Lung (tissue), 11 donors: ENCODE measurements at regions not wholly inside any gene's neighbourhood (a gene's known extent, or its start where the extent isn't known, plus 50 kb on each side); places are given as distances from the start of the nearest gene placed in this dataset.
"Not testable (repeated sequence)": the region's sequence is repeated elsewhere in the genome, so short reads cannot be mapped to it uniquely, and the experiment has no call there.

Source experiments
- ATAC-seq: fragments of 200-7000 bp; cut with Tn5 transposase; one replicate; pipeline ENCODE4 v1.9.1; 2020; ENCODE audit warnings: moderate number of reproducible peaks; ENCODE audit not compliant: insufficient read depth, low FRiP score
- DNase-seq, 3 donors: peaks; one replicate each; pipeline ENCODE4 v3.0.0-alpha.2; 2013 to 2017
- H3K27ac ChIP-seq, 2 donors: one replicate each; pipeline ENCODE4 v1.5.1; 2013; ENCODE audit warnings: mild to moderate bottlenecking in 2 of 2, moderate library complexity in 2 of 2, control low read depth in 1 of 2, inconsistent platforms in 1 of 2, low read depth in 1 of 2, low read length in 1 of 2
- H3K27me3 ChIP-seq, 3 donors: one replicate each; pipeline ENCODE4 v1.5.1; 2013; ENCODE audit warnings: low read length in 2 of 3; ENCODE audit not compliant: control insufficient read depth in 3 of 3, insufficient read depth in 3 of 3
- H3K36me3 ChIP-seq, 4 donors: one replicate each; pipeline ENCODE4 v1.5.1; 2013; ENCODE audit warnings: low read length in 4 of 4, mild to moderate bottlenecking in 1 of 4, moderate library complexity in 1 of 4; ENCODE audit not compliant: control insufficient read depth in 4 of 4, insufficient read depth in 4 of 4
- H3K4me1 ChIP-seq, 5 donors: one replicate each; pipeline ENCODE4 v1.5.1; 2013; ENCODE audit warnings: low read length in 5 of 5, mild to moderate bottlenecking in 2 of 5, moderate library complexity in 1 of 5; ENCODE audit not compliant: control insufficient read depth in 5 of 5, insufficient read depth in 5 of 5
- H3K4me3 ChIP-seq: one replicate; pipeline ENCODE4 v1.5.1; 2013; ENCODE audit warnings: mild to moderate bottlenecking, control low read depth, moderate library complexity
- H3K9ac ChIP-seq, 2 donors: one replicate each; pipeline ENCODE4 v1.5.1; 2013; ENCODE audit warnings: low read length in 2 of 2, control low read depth in 1 of 2; ENCODE audit not compliant: insufficient read depth in 1 of 2
- H3K9me3 ChIP-seq, 4 donors: one replicate each; pipeline ENCODE4 v1.5.1; 2013; ENCODE audit warnings: low read length in 3 of 4, mild to moderate bottlenecking in 1 of 4, moderate library complexity in 1 of 4; ENCODE audit not compliant: control insufficient read depth in 4 of 4, insufficient read depth in 3 of 4
- WGBS, 2 donors: extraction: QIAGEN DNeasy Blood & Tissue Kit; methylation state at CpG; one replicate each; pipeline ENCODE4 v1.1.7; 2013; 5-methylcytosine and 5-hydroxymethylcytosine counted together
- TF ChIP-seq, protein P1 (sequence below): IDR thresholded peaks from 2 replicates; pipeline ENCODE4 v1.5.1; 2012; ENCODE audit warnings: mild to moderate bottlenecking; ENCODE audit errors: control extremely low read depth, extremely low read depth
- donor health status: control.
- donor health status: control.
- donor health status: Bipolar disorder and iron deficiency.
- donor health status: healthy.
- donor health status: DM: yes; HTN: yes; CAD: no.

DNA sequence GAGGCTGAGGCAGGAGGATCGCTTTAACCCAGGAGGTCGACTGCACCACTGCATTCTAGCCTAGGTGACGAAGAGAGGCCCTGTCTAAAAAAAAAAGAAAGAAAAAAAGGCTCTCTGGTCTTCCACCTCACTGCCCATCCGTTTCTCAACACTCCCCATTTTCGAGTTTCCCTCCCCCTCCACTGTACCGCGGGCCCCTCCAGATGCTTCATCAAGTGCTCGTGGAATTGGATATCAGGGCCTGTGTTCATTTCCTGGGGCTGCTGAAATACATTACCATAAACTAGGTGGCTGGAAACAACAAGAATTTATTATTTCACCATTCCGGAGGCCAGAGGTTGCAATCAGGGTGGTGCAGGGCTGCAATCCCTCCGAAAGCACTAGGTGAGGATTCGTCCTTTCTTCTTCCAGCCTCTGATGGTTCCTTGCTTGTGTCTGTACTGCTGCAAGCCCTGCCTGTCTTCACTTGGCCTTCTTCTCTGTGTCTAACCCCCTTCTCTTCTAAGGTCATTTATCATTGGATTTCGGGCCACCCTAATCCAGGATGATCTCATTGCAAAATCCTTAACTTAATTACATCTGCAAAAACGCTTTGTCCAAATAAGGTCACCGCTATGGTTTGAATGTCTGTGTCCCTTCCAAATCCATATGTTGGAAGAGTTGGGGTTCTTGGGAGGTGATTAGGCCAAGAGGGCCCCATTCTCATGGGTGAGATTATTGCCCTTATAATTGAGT, 135.1 kb downstream of the CRLF3 start:
- not testable (repeated sequence) for DNase-seq, H3K9me3 ChIP-seq, H3K27me3 ChIP-seq, H3K9ac ChIP-seq, H3K4me3 ChIP-seq, H3K36me3 ChIP-seq, H3K4me1 ChIP-seq, H3K27ac ChIP-seq, ATAC-seq
- WGBS, 2 donors, result 85 to 87% methylated on average over 13 to 14 of the region's 14 CpGs

DNA sequence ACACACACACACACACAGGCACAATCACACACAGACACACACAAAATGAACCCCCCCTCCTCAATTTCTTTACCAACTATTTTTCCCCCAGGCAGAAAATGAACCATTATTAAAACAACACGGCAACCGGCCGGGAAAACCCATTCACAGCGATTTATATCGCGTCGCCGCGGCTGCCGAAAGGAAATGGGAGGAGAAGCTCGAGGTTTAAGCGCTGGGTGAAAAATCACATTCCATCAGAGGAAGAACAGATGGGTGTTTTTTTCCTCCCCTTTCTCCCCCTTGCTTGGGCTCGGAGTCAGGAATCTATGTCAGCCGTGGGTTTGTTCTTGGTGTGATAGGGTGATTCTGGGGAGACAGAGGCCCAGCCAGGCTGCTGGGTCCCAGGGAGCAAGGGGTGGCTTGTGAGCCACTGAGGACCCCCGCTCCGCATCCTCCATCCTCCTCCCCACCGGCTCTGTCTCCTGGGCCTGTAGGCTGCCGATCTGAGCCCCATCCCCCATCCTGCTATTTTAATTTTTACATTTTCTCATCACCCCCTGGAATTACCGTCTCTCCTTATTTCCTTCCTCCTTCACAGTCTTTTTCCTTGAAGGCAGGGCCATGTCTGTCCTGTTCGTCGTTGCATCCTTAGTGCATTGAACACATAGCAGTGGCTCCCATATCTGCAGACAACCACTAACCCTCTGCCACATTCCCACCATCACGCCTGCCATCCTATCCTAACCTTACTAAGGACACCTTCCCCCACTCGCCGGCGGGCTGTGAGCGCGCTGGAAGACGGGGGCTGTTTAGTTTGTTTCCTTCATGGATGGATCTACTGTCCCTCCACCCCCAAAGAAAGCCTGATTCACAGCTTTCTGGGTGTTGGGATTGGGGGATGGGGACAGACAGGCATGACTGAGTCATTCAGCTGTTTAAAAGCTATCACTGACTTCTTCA, 137.7 kb downstream of the CRLF3 start:
- not testable (repeated sequence) for H3K4me1 ChIP-seq, H3K27me3 ChIP-seq, H3K9me3 ChIP-seq, H3K36me3 ChIP-seq, H3K27ac ChIP-seq, H3K9ac ChIP-seq, H3K4me3 ChIP-seq, ATAC-seq
- DNase-seq, result peak; percentile 43 to 54 (median 48)
- WGBS, 2 donors, result 27 to 33% methylated on average over 24 to 25 of the region's 28 CpGs

DNA sequence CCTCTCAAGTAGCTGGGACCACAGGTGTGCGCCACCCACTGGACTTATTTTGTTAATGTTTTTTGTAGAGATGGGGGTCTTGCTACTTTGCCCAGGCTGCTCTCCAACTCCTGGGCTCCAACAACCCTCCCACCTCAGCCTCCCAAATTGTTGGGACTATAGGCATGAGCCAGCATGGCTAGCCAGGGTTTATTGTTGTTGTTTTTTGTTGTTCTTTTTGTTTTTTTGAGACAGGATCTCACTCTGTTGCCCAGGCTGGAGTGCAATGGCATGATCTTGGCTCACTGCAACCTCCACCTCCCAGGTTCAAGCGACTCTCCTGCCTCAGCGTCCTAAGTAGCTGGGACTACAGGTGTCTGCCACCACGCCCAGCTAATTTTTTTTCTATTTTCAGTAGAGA, 142.2 kb downstream of the CRLF3 start:
- 96 to 100% methylated on average over 4 of the region's 4 CpGs for WGBS, 2 donors
- H3K36me3 ChIP-seq, H3K9ac ChIP-seq, H3K4me1 ChIP-seq, H3K27me3 ChIP-seq, H3K4me3 ChIP-seq, DNase-seq, ATAC-seq, H3K27ac ChIP-seq, H3K9me3 ChIP-seq: not testable (repeated sequence)

DNA sequence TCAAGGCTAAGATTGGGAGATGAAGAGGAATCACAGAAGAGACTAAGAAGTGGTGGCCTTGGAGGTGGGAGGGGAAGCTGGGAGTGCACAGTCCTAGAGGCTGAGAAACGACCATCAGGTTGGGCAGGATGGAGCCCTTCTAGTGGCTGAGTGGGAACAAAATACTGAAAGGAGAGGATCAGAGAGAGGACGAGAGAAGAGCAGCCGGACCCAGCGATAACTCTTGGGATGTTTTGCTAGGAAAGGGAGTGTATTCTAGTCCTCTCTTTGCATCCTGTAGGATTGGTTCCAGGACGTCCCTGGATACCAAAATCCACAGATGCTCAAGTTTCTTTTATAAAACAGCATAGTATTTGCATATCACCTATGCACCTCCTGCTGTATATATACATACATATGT, 143.8 kb downstream of the CRLF3 start:
- H3K4me1 ChIP-seq, H3K4me3 ChIP-seq, ATAC-seq, H3K9me3 ChIP-seq, DNase-seq, H3K27ac ChIP-seq, H3K9ac ChIP-seq, H3K27me3 ChIP-seq, H3K36me3 ChIP-seq: not testable (repeated sequence)
- 56 to 88% methylated on average over 4 to 5 of the region's 5 CpGs for WGBS, 2 donors

DNA sequence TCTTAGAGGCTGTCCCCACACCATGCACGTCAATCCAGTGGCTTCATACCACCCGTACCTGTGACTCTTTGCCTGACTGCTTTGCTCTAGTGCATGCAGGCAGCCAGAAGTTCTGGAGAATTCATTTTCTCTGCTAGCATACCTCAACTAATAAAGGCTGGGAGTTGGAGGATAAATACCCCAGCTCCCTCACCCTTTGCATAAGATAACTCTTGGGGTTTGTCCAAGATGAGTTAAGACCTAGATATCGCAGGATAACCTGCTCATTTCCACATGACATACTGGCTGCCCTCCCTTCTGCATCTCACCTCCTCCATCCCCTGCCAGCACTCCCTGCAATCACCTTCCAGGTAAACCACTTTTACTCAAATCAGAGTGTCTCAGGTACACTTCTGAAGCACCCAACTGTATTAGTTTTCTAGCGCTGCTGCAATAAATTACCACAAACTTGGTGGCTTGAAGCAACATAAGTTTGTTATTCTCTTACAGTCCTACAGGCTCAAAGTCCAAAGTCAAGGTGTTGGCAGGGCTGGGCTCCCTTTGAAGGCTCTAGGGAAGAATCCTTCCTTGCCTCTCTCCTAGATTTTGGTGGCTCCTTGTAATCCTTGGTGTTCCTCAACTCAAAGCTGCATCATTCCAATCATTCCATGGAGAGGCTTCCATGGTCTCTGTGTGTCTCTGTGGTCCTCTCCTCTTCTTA, 146.8 kb downstream of the CRLF3 start:
- H3K27me3 ChIP-seq, result no peaks in the 10 kb centered on the region
- H3K4me3 ChIP-seq, result no peak overlapping the region
- no peak overlapping the region for H3K27ac ChIP-seq
- H3K36me3 ChIP-seq, result no peaks in the 10 kb centered on the region
- no peaks in the 10 kb centered on the region for H3K4me1 ChIP-seq
- DNase-seq, result no peak
- no peak overlapping the region for H3K9ac ChIP-seq
- no peak for ATAC-seq
- whole genome bisulfite sequencing, 2 donors, result 87 to 95% methylated on average over 4 of the region's 4 CpGs
- TF ChIP-seq, protein P1, sequence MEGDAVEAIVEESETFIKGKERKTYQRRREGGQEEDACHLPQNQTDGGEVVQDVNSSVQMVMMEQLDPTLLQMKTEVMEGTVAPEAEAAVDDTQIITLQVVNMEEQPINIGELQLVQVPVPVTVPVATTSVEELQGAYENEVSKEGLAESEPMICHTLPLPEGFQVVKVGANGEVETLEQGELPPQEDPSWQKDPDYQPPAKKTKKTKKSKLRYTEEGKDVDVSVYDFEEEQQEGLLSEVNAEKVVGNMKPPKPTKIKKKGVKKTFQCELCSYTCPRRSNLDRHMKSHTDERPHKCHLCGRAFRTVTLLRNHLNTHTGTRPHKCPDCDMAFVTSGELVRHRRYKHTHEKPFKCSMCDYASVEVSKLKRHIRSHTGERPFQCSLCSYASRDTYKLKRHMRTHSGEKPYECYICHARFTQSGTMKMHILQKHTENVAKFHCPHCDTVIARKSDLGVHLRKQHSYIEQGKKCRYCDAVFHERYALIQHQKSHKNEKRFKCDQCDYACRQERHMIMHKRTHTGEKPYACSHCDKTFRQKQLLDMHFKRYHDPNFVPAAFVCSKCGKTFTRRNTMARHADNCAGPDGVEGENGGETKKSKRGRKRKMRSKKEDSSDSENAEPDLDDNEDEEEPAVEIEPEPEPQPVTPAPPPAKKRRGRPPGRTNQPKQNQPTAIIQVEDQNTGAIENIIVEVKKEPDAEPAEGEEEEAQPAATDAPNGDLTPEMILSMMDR, result no peak
- peaks cover 0 to 8% (median 4%) of the 10 kb centered on the region in 4 donors for H3K9me3 ChIP-seq

DNA sequence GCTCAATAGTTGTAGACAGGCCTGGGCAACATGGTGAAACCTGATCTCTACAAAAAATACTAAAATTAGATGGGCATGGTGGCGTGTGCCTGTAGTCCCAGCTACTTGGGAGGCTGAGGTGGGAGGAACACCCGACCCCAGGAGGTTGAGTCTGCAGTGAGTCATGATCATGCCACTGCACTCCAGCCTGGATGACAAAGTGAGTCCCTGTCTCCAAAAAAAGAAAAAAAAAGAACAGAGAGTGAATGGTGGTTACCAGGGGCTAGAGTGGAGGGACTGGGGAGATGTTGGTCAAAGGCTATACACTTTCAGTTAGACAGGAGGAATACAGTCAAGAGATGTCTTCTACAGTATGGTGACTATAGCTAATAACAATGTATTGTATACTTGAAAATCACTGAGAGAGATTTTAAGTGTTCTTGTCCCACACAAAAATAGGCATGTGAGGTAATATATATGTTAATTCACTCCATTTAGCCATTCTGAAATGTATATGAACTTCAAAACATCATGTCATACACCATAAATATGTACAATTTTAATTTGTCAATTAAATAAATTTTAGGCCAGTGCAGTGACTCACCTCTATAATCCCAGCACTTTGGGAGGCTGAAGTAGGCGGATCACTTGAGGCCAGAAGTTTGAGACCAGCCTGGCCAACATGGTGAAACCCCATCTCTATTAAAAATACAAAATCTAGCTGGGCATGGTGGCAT, 148.6 kb downstream of the CRLF3 start:
- H3K4me1 ChIP-seq, H3K36me3 ChIP-seq, H3K4me3 ChIP-seq, H3K9ac ChIP-seq, H3K27ac ChIP-seq, H3K27me3 ChIP-seq, ATAC-seq, DNase-seq, H3K9me3 ChIP-seq: not testable (repeated sequence)
- WGBS, 2 donors, result 91 to 93% methylated on average over 3 of the region's 3 CpGs
